ENCODE measurements at regions not wholly inside any gene's neighbourhood (a gene's known extent, or its start where the extent isn't known, plus 50 kb on each side); places are given as distances from the start of the nearest gene placed in this dataset.

DNA sequence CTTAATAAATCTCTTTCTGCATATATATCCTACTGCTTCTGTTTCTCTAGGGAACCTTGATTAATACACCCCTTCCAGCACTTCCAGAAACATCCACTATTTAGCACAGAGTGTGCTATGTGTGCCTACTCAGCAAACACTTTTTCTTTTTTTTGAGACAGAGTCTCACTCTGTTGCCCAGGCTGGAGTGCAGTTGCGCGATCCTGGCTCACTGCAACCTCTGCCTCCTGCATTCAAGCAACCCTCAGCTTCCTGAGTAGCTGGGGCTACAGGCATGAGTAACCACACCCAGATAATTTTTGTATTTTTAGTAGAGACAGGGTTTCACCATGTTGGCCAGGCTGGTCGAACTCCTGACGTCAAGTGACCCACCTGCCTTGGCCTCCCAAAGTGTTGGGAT, 266.9 kb upstream of the DIAPH2 start:
- Mint-ChIP-seq H3K4me3 (ENCODE audit: low read depth) (no peak overlapping the region), H3K36me3 (ENCODE audit: insufficient read depth) (no peaks in the 10 kb centered on the region), H3K27me3 (no peaks in the 10 kb centered on the region), H3K9me3 (ENCODE audit: low read depth) (no peaks in the 10 kb centered on the region), H3K4me1 (ENCODE audit: low read depth) (no peaks in the 10 kb centered on the region), H3K27ac (no peak overlapping the region)
- DNase-seq (ENCODE audit: low spot score, unreplicated experiment): no peak
- TF ChIP-seq, protein P1, sequence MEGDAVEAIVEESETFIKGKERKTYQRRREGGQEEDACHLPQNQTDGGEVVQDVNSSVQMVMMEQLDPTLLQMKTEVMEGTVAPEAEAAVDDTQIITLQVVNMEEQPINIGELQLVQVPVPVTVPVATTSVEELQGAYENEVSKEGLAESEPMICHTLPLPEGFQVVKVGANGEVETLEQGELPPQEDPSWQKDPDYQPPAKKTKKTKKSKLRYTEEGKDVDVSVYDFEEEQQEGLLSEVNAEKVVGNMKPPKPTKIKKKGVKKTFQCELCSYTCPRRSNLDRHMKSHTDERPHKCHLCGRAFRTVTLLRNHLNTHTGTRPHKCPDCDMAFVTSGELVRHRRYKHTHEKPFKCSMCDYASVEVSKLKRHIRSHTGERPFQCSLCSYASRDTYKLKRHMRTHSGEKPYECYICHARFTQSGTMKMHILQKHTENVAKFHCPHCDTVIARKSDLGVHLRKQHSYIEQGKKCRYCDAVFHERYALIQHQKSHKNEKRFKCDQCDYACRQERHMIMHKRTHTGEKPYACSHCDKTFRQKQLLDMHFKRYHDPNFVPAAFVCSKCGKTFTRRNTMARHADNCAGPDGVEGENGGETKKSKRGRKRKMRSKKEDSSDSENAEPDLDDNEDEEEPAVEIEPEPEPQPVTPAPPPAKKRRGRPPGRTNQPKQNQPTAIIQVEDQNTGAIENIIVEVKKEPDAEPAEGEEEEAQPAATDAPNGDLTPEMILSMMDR (IDR thresholded peaks at IDR 0.05; ENCODE audit: unreplicated experiment): no peak

DNA sequence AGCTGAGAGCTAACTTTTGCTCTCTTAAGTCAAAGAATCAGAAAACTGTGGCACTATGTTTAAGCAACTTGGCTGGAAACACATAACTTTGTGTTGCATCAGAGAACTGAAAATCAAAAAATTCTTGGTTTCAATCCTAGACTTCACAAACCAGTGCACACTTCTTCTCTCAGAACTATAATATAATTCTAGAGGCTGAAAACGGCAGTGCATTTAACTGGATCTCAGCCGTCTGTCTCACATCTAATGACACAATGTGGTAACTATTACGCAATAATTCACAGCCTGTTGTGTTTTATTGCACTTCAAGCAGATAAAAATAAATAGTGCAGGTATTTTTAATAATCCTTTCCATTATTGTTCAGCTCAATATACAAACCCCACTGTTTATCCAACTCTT, 260.6 kb upstream of the DIAPH2 start:
- no peak overlapping the region for H3K4me3 Mint-ChIP-seq (ENCODE audit: low read depth)
- H3K9me3 Mint-ChIP-seq (ENCODE audit: low read depth): peaks cover 8% of the 10 kb centered on the region
- TF ChIP-seq, protein P1 (IDR thresholded peaks at IDR 0.05; ENCODE audit: unreplicated experiment): no peak
- DNase-seq (ENCODE audit: low spot score, unreplicated experiment): no peak
- peaks cover 3% of the 10 kb centered on the region for H3K4me1 Mint-ChIP-seq (ENCODE audit: low read depth)
- no peaks in the 10 kb centered on the region for H3K27me3 Mint-ChIP-seq
- H3K36me3 Mint-ChIP-seq (ENCODE audit: insufficient read depth): no peaks in the 10 kb centered on the region
- no peak overlapping the region for H3K27ac Mint-ChIP-seq

DNA sequence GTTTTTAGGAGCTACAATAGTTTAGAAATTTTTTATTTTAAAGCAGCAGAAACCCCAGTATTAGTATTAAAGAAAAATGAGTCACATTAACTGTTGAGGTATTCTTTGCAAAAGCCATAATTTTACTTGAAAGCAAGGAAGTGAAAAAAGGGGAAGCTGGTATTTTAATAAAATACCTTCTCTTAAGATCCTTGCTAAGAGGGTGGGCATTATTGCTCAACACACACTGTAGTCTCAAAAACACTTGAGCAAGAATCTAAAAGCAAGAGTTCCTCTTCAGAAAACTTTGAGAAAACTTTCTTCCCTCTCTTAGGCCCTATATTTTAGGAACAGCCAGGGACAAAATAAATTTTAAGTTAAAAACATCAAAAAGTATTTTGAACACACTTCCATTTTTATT, 259.4 kb upstream of the DIAPH2 start:
- no peaks in the 10 kb centered on the region for H3K27me3 Mint-ChIP-seq
- no peaks in the 10 kb centered on the region for H3K36me3 Mint-ChIP-seq (ENCODE audit: insufficient read depth)
- H3K27ac Mint-ChIP-seq: no peak overlapping the region
- peaks cover 8% of the 10 kb centered on the region for H3K9me3 Mint-ChIP-seq (ENCODE audit: low read depth)
- H3K4me3 Mint-ChIP-seq (ENCODE audit: low read depth): no peak overlapping the region
- DNase-seq (ENCODE audit: low spot score, unreplicated experiment): no peak
- peaks cover 3% of the 10 kb centered on the region for H3K4me1 Mint-ChIP-seq (ENCODE audit: low read depth)
- TF ChIP-seq, protein P1 (IDR thresholded peaks at IDR 0.05; ENCODE audit: unreplicated experiment): no peak

DNA sequence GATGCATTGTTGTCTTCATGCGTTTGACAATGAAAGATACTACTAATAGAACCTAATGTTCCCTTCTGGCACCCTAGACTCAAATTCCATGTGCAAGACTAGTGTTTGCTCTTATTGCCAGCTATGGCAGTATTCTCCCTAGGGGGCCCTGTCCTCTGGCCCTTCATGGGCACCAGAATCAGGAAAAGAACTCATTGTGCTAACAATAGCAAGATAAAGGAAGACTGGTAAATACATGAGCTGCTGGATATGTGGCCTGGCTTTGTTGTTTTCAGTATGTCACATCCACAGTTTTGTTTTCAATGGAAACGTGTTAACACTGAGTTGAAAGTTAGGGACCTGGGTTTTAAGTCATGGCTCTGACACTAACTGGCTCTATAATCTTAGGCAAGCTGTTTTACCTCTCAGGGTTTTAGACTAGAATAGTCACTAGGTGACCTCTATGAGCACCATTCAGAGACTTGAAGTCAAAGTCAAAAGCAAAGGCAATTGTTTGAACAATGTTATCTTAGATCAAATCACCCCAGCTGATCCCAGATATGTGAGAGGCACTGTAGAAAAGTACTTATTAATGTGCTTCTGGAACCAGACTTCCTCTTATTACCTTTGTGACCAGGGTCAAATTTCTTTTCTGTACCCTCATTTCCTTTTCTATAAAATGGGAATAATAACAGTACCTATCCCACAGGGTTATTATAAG, 253.7 kb upstream of the DIAPH2 start:
- Mint-ChIP-seq H3K27ac (no peak overlapping the region), H3K27me3 (no peaks in the 10 kb centered on the region), H3K4me3 (ENCODE audit: low read depth) (no peak overlapping the region), H3K9me3 (ENCODE audit: low read depth) (peaks cover 8% of the 10 kb centered on the region), H3K36me3 (ENCODE audit: insufficient read depth) (no peaks in the 10 kb centered on the region), H3K4me1 (ENCODE audit: low read depth) (peaks cover 28% of the 10 kb centered on the region)
- DNase-seq (ENCODE audit: low spot score, unreplicated experiment): no peak
- TF ChIP-seq, protein P1 (IDR thresholded peaks at IDR 0.05; ENCODE audit: unreplicated experiment): no peak

DNA sequence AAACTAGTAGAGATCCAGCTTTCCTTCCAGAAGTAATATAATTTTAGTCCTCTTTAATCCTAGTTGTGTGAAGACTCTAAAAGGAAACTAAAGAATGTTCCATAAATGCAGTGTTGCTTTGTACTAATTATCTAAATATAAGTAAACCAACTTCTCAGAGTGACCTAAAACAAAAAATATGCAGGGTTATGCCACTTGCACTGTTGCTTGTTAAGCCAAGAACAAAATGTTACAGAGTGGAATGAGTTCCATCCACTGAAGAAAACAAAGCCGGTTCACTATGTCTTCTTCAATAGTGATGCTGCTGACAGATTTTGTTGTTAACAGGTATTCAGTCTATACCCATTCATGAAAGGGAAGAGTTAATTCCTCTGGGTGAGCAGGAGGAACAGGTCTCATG, 252.0 kb upstream of the DIAPH2 start:
- DNase-seq (ENCODE audit: low spot score, unreplicated experiment): no peak
- TF ChIP-seq, protein P1 (IDR thresholded peaks at IDR 0.05; ENCODE audit: unreplicated experiment): no peak
- Mint-ChIP-seq H3K27ac (no peak overlapping the region), H3K9me3 (ENCODE audit: low read depth) (peaks cover 4% of the 10 kb centered on the region), H3K27me3 (no peaks in the 10 kb centered on the region), H3K4me1 (ENCODE audit: low read depth) (peaks cover 28% of the 10 kb centered on the region), H3K36me3 (ENCODE audit: insufficient read depth) (no peaks in the 10 kb centered on the region), H3K4me3 (ENCODE audit: low read depth) (no peak overlapping the region)

Data from progenitor cell of endocrine pancreas (in vitro differentiated cells).